ENCODE measurements at regions not wholly inside any gene's neighbourhood (a gene's known extent, or its start where the extent isn't known, plus 50 kb on each side); places are given as distances from the start of the nearest gene placed in this dataset.
"Not testable (repeated sequence)": the region's sequence is repeated elsewhere in the genome, so short reads cannot be mapped to it uniquely, and the experiment has no call there.

DNA sequence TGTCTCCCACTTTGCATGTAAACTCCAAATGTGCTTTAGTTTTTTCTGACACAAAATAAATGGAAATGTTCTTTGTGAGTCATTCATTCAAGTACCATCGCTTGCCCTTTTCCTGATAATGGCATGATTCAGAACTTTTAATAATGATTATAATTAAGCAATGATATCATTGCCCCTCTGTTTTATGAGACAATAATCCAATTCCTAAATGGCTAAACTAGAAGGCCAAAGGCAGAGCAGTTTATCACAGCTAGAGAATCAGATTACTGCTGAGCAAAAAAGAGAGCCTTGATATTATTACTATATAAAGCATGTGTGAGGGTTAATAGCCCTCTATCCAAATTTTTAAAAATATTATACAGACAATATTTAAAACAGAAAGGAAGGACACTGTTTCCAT is 484.2 kb upstream of the PTPRD start:
- intact Hi-C loops (cut with DNase I), result no loop called here
- no peak for DNase-seq (ENCODE audit: low spot score)

DNA sequence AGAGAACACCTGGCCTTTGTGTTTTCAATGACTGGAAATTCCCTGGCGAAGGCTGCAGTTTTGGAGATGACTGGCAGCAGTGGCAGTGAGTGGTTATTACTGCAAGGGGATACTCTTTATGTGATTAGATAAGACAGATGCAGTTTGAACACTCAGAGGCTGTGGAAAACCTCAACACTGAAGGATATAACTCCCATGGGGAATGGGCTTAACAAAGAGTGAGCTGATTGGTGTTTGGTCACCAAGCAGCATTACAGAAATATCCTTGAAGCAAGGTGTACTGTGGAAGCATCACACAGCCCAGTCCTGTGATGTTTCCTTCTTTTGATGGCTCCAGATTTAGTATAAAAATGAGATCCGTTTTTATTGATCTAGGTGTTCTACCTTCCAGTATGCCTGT is 490.7 kb upstream of the PTPRD start:
- intact Hi-C loops (cut with DNase I), result no loop called here

GRCh38 chr9:11107196-11107595 is 494.4 kb upstream of the PTPRD start:
- DNase-seq (ENCODE audit: low spot score), result no peak
- intact Hi-C loops (cut with DNase I), result no loop called here

More for the DNA sequence above, 490.7 kb upstream of the PTPRD start:
- no peak for DNase-seq (ENCODE audit: low spot score)

GRCh38 chr9:11128156-11128555 is 515.4 kb upstream of the PTPRD start:
- intact Hi-C loops (cut with DNase I), result no loop called here

DNA sequence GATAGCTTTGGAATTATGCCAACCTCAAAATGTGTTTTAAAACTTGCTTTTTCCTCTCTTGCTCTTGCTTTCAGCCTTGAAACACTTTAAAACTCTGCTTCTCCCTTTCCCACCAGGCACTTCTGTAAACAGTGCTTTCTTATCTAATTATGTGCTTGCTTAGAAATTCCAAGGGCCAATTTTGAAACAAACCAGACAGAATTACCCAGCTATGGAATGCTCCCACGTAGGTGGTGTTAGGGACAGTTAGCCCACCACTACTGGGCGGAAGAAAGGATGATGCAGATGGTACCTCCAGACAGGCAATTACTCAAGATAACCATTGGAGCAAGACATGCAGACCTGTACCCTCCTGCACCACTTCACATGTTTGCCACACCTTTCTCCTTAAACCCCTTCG is 523.0 kb upstream of the PTPRD start:
- intact Hi-C loops (cut with DNase I), result no loop called here
- no peak for DNase-seq (ENCODE audit: low spot score)

More at GRCh38 chr9:11128156-11128555, 515.4 kb upstream of the PTPRD start:
- DNase-seq (ENCODE audit: low spot score), result no peak

GRCh38 chr9:11141357-11141756 is 528.6 kb upstream of the PTPRD start:
- no peak for DNase-seq (ENCODE audit: low spot score)
- intact Hi-C loops (cut with DNase I), result no loop called here

DNA sequence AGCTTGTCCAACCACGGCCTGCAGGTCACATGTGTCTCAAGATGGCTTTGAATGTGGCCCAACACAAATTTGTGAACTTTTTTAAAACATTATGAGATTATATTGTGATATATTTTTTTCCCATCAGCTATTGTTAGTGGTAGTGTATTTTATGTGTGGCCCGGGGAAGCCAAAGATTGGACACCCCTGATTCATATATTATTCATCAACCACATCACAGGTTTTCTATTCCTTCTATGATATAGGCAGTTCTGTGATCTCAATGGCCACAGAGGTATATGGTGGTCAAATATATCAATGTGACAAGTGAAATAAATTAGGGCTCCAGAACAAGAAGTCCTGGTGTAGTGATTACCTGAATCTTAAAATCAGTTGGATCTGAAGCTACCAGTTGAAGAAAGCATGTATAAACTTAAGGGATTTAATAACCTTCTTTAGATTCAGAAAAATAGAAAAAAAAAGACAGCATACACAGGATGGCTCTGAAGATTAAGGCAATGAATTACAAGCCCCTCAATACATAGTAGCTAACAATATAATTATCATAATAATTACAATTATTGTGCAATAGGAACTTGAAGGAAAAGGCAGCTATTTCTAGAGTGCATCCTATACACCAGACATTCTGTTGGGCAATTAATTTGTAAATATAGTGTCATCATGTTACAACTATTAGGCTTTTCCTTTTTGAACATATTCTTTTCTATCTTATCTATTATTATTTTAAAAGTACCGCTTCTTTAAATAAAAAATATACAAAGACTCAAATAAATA is 530.4 kb upstream of the PTPRD start:
- no peak for DNase-seq (ENCODE audit: low spot score)
- intact Hi-C loops (cut with DNase I), result no loop called here

GRCh38 chr9:11144746-11145145 is 531.9 kb upstream of the PTPRD start:
- no peak for DNase-seq (ENCODE audit: low spot score)
- intact Hi-C loops (cut with DNase I), result loop anchor here in 1 of 2 donors (5.0 kb wide), 1 partner anchor 918 kb away; no protein-coding TSS in a partner anchor

GRCh38 chr9:11148189-11148588 is 535.4 kb upstream of the PTPRD start:
- DNase-seq (ENCODE audit: low spot score), result no peak
- intact Hi-C loops (cut with DNase I), result loop anchor here in 1 of 2 donors (5.0 kb wide), 1 partner anchor 914 kb away; no protein-coding TSS in a partner anchor

DNA sequence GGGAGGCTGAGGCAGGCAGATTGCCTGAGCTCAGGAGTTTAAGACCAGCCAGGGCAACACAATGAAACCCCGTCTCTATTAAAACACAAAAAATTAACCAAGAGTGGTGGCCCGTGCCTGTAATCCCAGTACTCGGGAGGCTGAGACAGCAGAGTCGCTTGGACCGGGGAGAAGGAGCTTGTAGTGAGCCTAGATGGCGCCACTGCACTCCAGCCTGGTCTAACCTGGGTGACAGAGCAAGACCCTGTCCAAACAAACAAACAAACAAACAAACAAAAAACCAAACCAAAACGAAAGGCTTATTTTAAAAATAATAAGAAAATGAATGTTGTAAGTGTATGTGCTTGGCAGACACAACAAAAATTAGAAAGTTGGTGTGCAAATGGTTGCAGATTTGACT is 536.3 kb upstream of the PTPRD start:
- no peak for DNase-seq (ENCODE audit: low spot score)
- intact Hi-C loops (cut with DNase I), result loop anchor here in 1 of 2 donors (5.0 kb wide), 1 partner anchor 913 kb away; no protein-coding TSS in a partner anchor

DNA sequence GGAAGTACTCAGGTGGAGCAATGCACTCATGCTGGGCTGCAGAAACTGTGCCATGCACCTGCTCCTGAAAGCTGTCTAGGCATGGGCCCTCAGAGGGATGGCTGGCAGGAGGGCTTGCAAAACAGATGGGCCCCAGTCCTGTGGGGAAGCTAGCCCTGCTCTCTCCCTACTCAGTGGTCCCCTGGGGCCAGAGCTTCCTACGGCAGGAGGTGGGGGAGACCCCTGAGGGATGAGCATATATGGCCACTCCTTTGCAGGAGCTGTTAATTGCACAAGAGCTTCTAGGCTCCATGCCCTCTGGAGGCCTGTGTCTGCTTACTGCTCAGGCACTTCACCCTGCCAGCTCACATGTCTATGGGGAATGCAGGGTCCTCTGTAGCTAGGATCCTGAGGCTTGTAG is 545.3 kb upstream of the PTPRD start:
- intact Hi-C loops (cut with DNase I), result no loop called here
- DNase-seq (ENCODE audit: low spot score), result no peak

- intact Hi-C loops (cut with DNase I), result no loop called here
- DNase-seq (ENCODE audit: low spot score), result no peak
Measured at GRCh38 chr9:11158676-11159075, 545.9 kb upstream of the PTPRD start.

DNA sequence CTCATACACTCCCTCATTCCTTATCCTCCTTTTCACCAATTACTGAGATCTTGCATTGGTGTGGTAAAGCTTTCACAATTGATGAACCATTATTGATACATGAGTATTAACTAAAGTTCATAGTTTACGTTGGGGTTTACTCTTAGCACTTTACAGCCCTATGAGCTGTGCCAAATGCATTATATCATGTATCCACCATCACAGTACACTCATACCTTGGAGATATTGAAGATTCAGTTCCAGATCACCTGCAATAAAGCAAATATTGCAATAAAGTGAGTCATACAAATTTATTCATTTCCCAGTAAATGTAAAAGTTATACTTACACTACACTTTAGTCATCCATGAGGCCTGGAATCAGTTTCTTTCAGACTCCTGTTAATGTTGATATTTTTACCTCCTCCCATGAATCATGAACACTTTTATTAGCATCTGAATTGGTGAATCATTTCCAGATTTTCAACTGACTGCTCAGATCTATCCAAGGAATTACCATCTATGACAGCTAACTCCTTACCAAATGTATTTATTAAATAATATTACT is 546.6 kb upstream of the PTPRD start:
- intact Hi-C loops (cut with DNase I), result no loop called here

DNA sequence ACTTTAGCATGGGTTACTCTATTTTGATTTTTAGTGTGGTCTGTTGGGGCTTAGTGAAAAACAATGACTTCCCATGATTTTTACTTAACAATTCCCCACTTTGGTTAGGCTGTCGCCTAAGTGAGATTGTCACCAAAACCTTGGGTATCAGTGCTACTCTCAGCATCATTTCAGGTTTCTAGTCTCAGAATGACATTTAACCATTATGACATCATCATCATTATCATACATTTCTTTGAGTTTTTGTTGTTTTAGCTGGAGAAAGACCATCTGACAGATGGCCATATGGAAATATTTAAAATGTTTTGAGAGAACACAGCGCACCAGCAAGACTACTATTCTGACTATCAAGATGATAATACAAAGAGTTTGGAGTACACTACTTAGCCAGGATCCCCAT is 551.0 kb upstream of the PTPRD start:
- intact Hi-C loops (cut with DNase I), result no loop called here

More for the DNA sequence above, 546.6 kb upstream of the PTPRD start:
- DNase-seq (ENCODE audit: low spot score), result no peak

GRCh38 chr9:11182001-11182400 is 569.2 kb upstream of the PTPRD start:
- DNase-seq (ENCODE audit: low spot score), result no peak
- intact Hi-C loops (cut with DNase I), result loop anchor here in 1 of 2 donors (5.0 kb wide), 1 partner anchor 995 kb away; no protein-coding TSS in a partner anchor

More for the DNA sequence above, 551.0 kb upstream of the PTPRD start:
- no peak for DNase-seq (ENCODE audit: low spot score)

- intact Hi-C loops (cut with DNase I), result no loop called here
- DNase-seq (ENCODE audit: low spot score), result no peak
Measured at GRCh38 chr9:11190719-11191118, 577.9 kb upstream of the PTPRD start.

- DNase-seq (ENCODE audit: low spot score), result no peak
- intact Hi-C loops (cut with DNase I), result no loop called here
Measured at GRCh38 chr9:11192993-11193392, 580.2 kb upstream of the PTPRD start.

DNA sequence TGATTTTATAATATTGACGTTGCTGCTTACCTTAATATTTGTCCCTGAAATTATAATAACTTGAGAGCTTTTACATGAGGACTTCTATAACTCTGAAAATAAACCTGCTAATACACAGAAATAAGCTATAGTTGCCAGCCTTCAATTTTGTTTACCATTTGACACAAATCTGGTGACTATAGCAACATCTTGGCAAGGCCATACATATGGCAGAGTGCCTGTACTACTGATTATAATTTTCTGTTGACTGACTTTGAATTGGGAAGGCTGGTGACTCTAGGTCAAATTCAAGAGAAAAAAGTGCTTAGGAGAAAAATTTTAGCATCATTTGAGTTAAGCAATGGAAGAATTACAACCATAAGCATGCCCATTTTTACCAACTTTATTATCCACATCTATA is 581.4 kb upstream of the PTPRD start:
- intact Hi-C loops (cut with DNase I), result no loop called here
- no peak for DNase-seq (ENCODE audit: low spot score)

DNA sequence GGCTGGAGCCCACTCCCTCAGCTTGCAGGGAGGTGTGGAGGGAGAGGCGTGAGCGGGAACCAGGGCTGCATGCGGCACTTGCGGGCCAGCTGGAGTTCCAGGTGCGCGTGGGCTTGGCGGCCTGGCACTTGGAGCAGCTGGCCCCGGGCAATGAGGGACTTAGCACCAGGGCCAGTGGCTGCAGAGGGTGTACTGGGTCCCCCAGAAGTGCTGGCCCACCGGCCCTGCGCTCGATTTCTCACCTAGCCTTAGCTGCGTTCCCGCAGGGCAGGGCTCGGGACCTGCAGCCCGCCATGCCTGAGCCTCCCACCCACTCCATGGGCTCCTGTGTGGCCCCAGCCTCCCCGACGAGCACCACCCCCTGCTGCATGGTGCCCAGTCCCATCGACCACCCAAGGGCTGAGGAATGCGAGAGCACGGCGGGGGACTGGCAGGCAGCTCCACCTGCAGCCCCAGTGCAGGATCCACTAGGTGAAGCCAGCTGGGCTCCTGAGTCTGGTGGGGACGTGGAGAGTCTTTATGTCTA is 584.1 kb upstream of the PTPRD start:
- intact Hi-C loops (cut with DNase I), result not testable (repeated sequence)
- DNase-seq (ENCODE audit: low spot score), result peak; percentile 72

- intact Hi-C loops (cut with DNase I), result no loop called here
Measured at GRCh38 chr9:11199335-11199734, 586.5 kb upstream of the PTPRD start.

GRCh38 chr9:11204521-11204920 is 591.7 kb upstream of the PTPRD start:
- intact Hi-C loops (cut with DNase I), result no loop called here
- no peak for DNase-seq (ENCODE audit: low spot score)

More at GRCh38 chr9:11199335-11199734, 586.5 kb upstream of the PTPRD start:
- DNase-seq (ENCODE audit: low spot score), result no peak

Measured in posterior vena cava (tissue), 2 donors.